GM12878 (cell line): ENCODE measurements at regions not wholly inside any gene's neighbourhood (a gene's known extent, or its start where the extent isn't known, plus 50 kb on each side); places are given as distances from the start of the nearest gene placed in this dataset.

Source experiments
- ATF2 ChIP-seq: IDR thresholded peaks from 2 replicates; pipeline ENCODE4 v1.6.1; 2012; ENCODE audit warnings: low read length, inconsistent platforms
- BRCA1 ChIP-seq: IDR thresholded peaks from 2 replicates; pipeline ENCODE4 v1.6.1; 2011; ENCODE audit warnings: low read depth, low read length, improper control_type of control experiment
- CHD2 ChIP-seq: IDR thresholded peaks from 2 replicates; pipeline ENCODE4 v1.6.1; 2011; ENCODE audit warnings: low read depth, low read length, improper control_type of control experiment, borderline replicate concordance
- CUX1 ChIP-seq: IDR thresholded peaks from 2 replicates; pipeline ENCODE4 v1.6.1; 2012; ENCODE audit warnings: improper control_type of control experiment, low read depth, low read length; ENCODE audit not compliant: insufficient replicate concordance
- ETV6 ChIP-seq, 2 experiments: fragments of 450-650 bp in 1 of 2; IDR thresholded peaks in 1 of 2; conservative IDR thresholded peaks in 1 of 2; 2 replicates each; pipeline ENCODE4 v1.6.1; 2014; ENCODE audit warnings: antibody characterized with exemption in 1 of 2, borderline replicate concordance in 1 of 2, low read depth in 1 of 2, mild to moderate bottlenecking in 1 of 2, moderate library complexity in 1 of 2
- HSF1 ChIP-seq: fragments of 150-350 bp; IDR thresholded peaks from 2 replicates; pipeline ENCODE4 v1.6.1; 2014; ENCODE audit warnings: mild to moderate bottlenecking, low read depth, low read length
- MEF2A ChIP-seq: IDR thresholded peaks from 2 replicates; pipeline ENCODE4 v1.6.1; 2011; ENCODE audit warnings: low read depth, mild to moderate bottlenecking, low read length, moderate library complexity; ENCODE audit not compliant: insufficient read depth
- MXI1 ChIP-seq: fragments of 150-350 bp; IDR thresholded peaks from 2 replicates; pipeline ENCODE4 v1.6.1; 2011; ENCODE audit warnings: low read depth, mild to moderate bottlenecking, inconsistent platforms, low read length, improper control_type of control experiment
- MYB ChIP-seq: fragments of 150-350 bp; IDR thresholded peaks from 2 replicates; pipeline ENCODE4 v1.6.1; 2014; ENCODE audit warnings: mild to moderate bottlenecking, low read depth, low read length, borderline replicate concordance
- NFYA ChIP-seq: IDR thresholded peaks from 2 replicates; pipeline ENCODE4 v1.6.1; 2011; ENCODE audit warnings: low read depth, mild to moderate bottlenecking, low read length, improper control_type of control experiment, borderline replicate concordance
- NRF1 ChIP-seq: conservative IDR thresholded peaks from 2 replicates; pipeline ENCODE4 v1.6.1; 2011; ENCODE audit warnings: mild to moderate bottlenecking, low read depth, low read length, improper control_type of control experiment
- PAX8 ChIP-seq: fragments of 450-650 bp; IDR thresholded peaks from 2 replicates; pipeline ENCODE4 v1.6.1; 2017; ENCODE audit warnings: mild to moderate bottlenecking, moderate library complexity
- POLR2A ChIP-seq: IDR thresholded peaks from 2 replicates; pipeline ENCODE4 v1.6.1; 2011; ENCODE audit warnings: low read depth, mild to moderate bottlenecking, low read length
- RAD21 ChIP-seq: IDR thresholded peaks from 2 replicates; pipeline ENCODE4 v1.6.1; 2011; ENCODE audit warnings: mild to moderate bottlenecking, low read depth, low read length, moderate library complexity; ENCODE audit not compliant: insufficient read depth
- RB1 ChIP-seq: fragments of 450-650 bp; formaldehyde crosslinking; IDR thresholded peaks from 2 replicates; pipeline ENCODE4 v1.6.1; 2017; ENCODE audit warnings: mild to moderate bottlenecking, borderline replicate concordance
- RELA ChIP-seq: fragments of 450-650 bp; IDR thresholded peaks from 2 replicates; pipeline ENCODE4 v1.8.0; 2014; ENCODE audit warnings: borderline replicate concordance; ENCODE audit not compliant: partially characterized antibody
- SMAD5 ChIP-seq: IDR thresholded peaks from 2 replicates; pipeline ENCODE4 v1.6.1; 2016; ENCODE audit warnings: antibody characterized with exemption, low read depth
- SMARCA5 ChIP-seq: fragments of 450-650 bp; IDR thresholded peaks from 2 replicates; pipeline ENCODE4 v1.6.1; 2017; ENCODE audit warnings: mild to moderate bottlenecking
- STAT1 ChIP-seq: fragments of 450-650 bp; conservative IDR thresholded peaks from 2 replicates; pipeline ENCODE4 v1.6.1; 2014; ENCODE audit warnings: antibody characterized with exemption, mild to moderate bottlenecking
- TCF3 ChIP-seq: IDR thresholded peaks from 2 replicates; pipeline ENCODE4 v1.6.1; 2012; ENCODE audit warnings: low read depth, mild to moderate bottlenecking, low read length, borderline replicate concordance; ENCODE audit not compliant: insufficient read depth
- ZBED1 ChIP-seq: IDR thresholded peaks from 2 replicates; pipeline ENCODE4 v1.6.1; 2016; ENCODE audit warnings: borderline replicate concordance
- ZSCAN29 ChIP-seq: fragments of 450-650 bp; IDR thresholded peaks from 2 replicates; pipeline ENCODE4 v1.6.1; 2017; ENCODE audit warnings: mild to moderate bottlenecking, moderate library complexity

GRCh38 chr3:106302451-106303221 lies 433.8 kb upstream of the CBLB start (continued):
- TF ChIP-seq POLR2A (no peak), PAX8 (no peak), SMAD5 (no peak), MYB (peak; percentile 75; the same call in 1 of the 2 replicates), NFYA (no peak), ZBED1 (peak; percentile 96), ZSCAN29 (no peak), SMARCA5 (no peak), BRCA1 (no peak), ATF2 (peak; percentile 99), CUX1 (peak; percentile 67), STAT1 (no peak), TCF3 (peak; percentile 95), HSF1 (no peak), MXI1 (peak; percentile 77), MEF2A (peak; percentile 91), CHD2 (peak; percentile 66; the same call in 1 of the 2 replicates), RB1 (no peak), NRF1 (no peak), ETV6 (conservative IDR thresholded peaks at IDR 0.05 in 1 of 2, IDR thresholded peaks at IDR 0.05 in 1 of 2; ENCODE audit: borderline replicate concordance in 1 of 2, low read depth in 1 of 2) (peak in 1 of 2 experiments; percentile 92; a peak in 2 of 4 replicates), RAD21 (peak; percentile 50; the same call in 1 of the 2 replicates), RELA (no peak)
